ENCODE measurements at regions not wholly inside any gene's neighbourhood (a gene's known extent, or its start where the extent isn't known, plus 50 kb on each side); places are given as distances from the start of the nearest gene placed in this dataset.
"Not testable (repeated sequence)": the region's sequence is repeated elsewhere in the genome, so short reads cannot be mapped to it uniquely, and the experiment has no call there.

DNA sequence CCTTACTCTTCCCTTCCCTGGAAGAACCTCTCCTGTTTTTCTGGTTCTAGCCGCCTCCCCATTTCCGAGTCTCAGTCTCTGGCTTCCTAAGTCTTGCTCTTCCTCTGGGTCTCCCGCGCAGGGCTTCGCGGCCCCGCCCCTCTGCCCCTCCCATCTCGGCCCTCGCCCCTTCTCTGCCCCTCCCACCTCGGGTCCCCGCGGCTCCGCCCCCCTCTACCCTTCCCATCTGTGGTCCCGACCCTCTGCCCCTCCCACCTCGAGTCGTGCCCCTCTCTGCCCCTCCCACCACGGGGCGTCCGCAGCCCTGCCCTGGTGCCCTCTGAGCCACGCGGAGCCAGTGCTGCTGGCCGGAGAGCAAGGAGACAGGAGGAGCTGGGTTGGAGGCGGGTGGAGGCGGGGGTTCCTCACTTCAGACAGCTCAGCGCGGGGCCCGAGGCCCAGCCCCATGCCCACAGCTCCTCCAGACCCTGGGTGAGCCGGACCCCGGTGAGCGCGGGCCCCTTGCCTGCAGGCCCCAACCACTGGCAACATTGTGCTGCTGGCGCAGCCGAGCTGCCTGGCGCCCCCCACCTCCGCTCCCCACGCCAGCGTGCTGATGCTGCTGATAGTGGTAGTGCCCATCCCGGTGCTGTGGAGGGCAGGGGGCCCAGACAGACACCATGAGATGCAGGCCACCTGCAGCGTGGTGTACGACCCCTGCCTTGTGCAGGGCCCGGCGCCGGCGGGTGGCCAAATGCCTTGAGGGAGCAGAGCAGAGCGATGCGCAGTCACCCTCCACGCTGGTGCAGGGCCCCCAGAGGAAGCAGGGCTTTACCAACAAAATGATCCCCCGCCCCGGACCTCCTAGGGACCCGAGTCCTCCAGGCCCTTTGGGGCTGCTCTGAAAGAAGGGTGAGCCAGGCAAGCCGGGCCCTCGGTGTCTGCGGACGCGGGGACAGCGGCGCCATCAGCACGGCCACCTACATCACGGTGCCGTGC is 2115.3 kb downstream of the TP53TG3F start:
- H3K27ac ChIP-seq (ENCODE audit: low read length): no peak overlapping the region
- intact Hi-C loops (cut with micrococcal nuclease): no loop called here
- Mint-ChIP-seq H3K9me3 (peaks cover 7 to 38% of the 10 kb centered on the region in 2 donors), H3K27ac (no peak overlapping the region), H3K4me3 (no peak overlapping the region), H3K36me3 (peaks cover 8% of the 10 kb centered on the region), H3K27me3 (ENCODE audit: low read depth in 2 of 2) (no peaks in the 10 kb centered on the region), H3K4me1 (no peaks in the 10 kb centered on the region)
- ATAC-seq (no peak), DNase-seq (no peak)
- no peaks in the 10 kb centered on the region for H3K4me1 ChIP-seq (ENCODE audit: control insufficient read depth, insufficient read depth, low read length)
- H3K36me3 ChIP-seq (ENCODE audit: control insufficient read depth, insufficient read depth, low read length): no peaks in the 10 kb centered on the region
- peaks cover 68% of the 10 kb centered on the region for H3K9me3 ChIP-seq (ENCODE audit: control insufficient read depth, insufficient read depth, low read length)
- TF ChIP-seq, protein P1, sequence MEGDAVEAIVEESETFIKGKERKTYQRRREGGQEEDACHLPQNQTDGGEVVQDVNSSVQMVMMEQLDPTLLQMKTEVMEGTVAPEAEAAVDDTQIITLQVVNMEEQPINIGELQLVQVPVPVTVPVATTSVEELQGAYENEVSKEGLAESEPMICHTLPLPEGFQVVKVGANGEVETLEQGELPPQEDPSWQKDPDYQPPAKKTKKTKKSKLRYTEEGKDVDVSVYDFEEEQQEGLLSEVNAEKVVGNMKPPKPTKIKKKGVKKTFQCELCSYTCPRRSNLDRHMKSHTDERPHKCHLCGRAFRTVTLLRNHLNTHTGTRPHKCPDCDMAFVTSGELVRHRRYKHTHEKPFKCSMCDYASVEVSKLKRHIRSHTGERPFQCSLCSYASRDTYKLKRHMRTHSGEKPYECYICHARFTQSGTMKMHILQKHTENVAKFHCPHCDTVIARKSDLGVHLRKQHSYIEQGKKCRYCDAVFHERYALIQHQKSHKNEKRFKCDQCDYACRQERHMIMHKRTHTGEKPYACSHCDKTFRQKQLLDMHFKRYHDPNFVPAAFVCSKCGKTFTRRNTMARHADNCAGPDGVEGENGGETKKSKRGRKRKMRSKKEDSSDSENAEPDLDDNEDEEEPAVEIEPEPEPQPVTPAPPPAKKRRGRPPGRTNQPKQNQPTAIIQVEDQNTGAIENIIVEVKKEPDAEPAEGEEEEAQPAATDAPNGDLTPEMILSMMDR (IDR thresholded peaks at IDR 0.05): no peak
- no peak overlapping the region for H3K4me3 ChIP-seq (ENCODE audit: low read length)
- WGBS (ENCODE audit: insufficient coverage): 61% methylated on average over 60 of the region's 60 CpGs
- no peaks in the 10 kb centered on the region for H3K27me3 ChIP-seq (ENCODE audit: control insufficient read depth, insufficient read depth, low read length)

DNA sequence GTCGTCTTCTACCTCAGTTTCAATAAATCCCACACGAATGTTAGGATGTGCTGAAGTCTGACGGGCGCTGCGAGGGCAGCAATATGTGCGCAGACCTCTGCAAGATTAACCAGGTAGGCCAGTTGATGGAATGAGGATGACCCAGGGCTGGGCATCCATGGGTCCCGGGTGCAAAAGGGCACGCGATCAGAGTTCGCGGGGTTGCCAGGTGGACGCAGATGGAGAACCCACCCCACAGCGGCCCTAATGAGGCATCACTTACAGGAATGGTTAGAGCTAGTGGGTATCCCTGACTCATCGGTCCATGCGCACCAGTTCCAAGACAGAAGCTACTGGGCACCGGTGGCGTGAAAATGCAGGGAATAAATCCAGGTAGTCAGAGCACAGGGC is 2116.0 kb downstream of the TP53TG3F start:
- no peaks in the 10 kb centered on the region for H3K27me3 ChIP-seq (ENCODE audit: control insufficient read depth, insufficient read depth, low read length)
- intact Hi-C loops (cut with micrococcal nuclease): no loop called here
- no peak overlapping the region for H3K4me3 ChIP-seq (ENCODE audit: low read length)
- peaks cover 68% of the 10 kb centered on the region for H3K9me3 ChIP-seq (ENCODE audit: control insufficient read depth, insufficient read depth, low read length)
- no peak overlapping the region for H3K27ac ChIP-seq (ENCODE audit: low read length)
- H3K36me3 ChIP-seq (ENCODE audit: control insufficient read depth, insufficient read depth, low read length): no peaks in the 10 kb centered on the region
- Mint-ChIP-seq H3K27ac (no peak overlapping the region), H3K27me3 (ENCODE audit: low read depth in 2 of 2) (no peaks in the 10 kb centered on the region), H3K4me1 (no peaks in the 10 kb centered on the region), H3K4me3 (no peak overlapping the region), H3K36me3 (peaks cover 8% of the 10 kb centered on the region), H3K9me3 (peaks cover 8 to 39% of the 10 kb centered on the region in 2 donors)
- WGBS (ENCODE audit: insufficient coverage): 79% methylated on average over 17 of the region's 17 CpGs
- H3K4me1 ChIP-seq (ENCODE audit: control insufficient read depth, insufficient read depth, low read length): no peaks in the 10 kb centered on the region
- TF ChIP-seq, protein P1 (IDR thresholded peaks at IDR 0.05): no peak
- DNase-seq (no peak), ATAC-seq (no peak)

DNA sequence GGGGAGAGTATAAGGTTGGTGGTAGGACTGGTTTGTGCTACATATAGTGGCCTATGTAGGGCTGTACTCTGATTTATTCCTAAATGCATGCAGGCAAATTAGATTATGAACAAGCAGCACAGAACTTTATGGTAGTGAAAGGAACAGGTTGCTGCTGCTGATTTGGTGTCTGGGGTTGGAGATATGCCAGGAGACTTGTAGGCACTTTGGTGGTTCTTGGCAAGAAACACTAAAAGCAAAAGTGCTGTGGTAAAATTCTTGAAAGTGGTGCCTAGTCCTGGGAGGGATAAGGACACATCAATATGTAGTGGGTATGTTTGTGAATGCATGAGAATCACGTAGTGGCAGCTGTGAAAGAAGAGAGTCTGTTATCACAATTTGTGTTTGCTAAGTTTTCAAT is 2126.0 kb downstream of the TP53TG3F start:
- 33% methylated on average over 1 of the region's 1 CpG for WGBS (ENCODE audit: insufficient coverage)
- TF ChIP-seq, protein P1 (IDR thresholded peaks at IDR 0.05): no peak
- H3K9me3 Mint-ChIP-seq: peaks cover 9 to 24% of the 10 kb centered on the region in 2 donors

DNA sequence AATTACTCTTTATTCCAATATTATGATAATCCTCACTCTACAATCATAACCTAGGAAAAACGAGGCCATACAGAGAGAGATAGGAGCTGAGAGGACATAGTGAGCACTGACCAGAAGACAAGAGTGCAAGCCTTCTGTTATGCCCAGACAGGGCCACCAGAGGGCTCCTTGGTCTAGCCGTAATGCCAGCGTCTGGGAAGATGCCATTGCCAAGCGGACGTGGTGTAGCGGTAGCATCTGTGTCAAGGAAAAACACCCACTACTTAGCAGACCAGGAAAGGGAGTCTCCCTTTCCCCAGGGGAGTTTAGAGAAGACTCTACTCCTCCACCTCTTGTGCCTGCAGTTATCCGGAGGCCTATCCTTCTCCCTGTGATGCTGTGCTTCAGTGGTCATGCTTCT is 2131.5 kb downstream of the TP53TG3F start:
- H3K27me3 Mint-ChIP-seq (ENCODE audit: low read depth in 2 of 2); DNase-seq; H3K4me3 Mint-ChIP-seq; H3K27ac ChIP-seq (ENCODE audit: low read length); ATAC-seq; H3K4me1 Mint-ChIP-seq; H3K36me3 Mint-ChIP-seq; H3K27ac Mint-ChIP-seq; H3K4me3 ChIP-seq (ENCODE audit: low read length); H3K36me3 ChIP-seq (ENCODE audit: control insufficient read depth, insufficient read depth, low read length); H3K27me3 ChIP-seq (ENCODE audit: control insufficient read depth, insufficient read depth, low read length); H3K4me1 ChIP-seq (ENCODE audit: control insufficient read depth, insufficient read depth, low read length); intact Hi-C loops (cut with micrococcal nuclease): not testable (repeated sequence)
- H3K9me3 Mint-ChIP-seq: peaks cover 5 to 16% of the 10 kb centered on the region in 2 donors
- peaks cover 17% of the 10 kb centered on the region for H3K9me3 ChIP-seq (ENCODE audit: control insufficient read depth, insufficient read depth, low read length)
- 70% methylated on average over 7 of the region's 7 CpGs for WGBS (ENCODE audit: insufficient coverage)

More for the DNA sequence above, 2126.0 kb downstream of the TP53TG3F start:
- no peaks in the 10 kb centered on the region for H3K4me1 ChIP-seq (ENCODE audit: control insufficient read depth, insufficient read depth, low read length)
- Mint-ChIP-seq H3K4me1 (no peaks in the 10 kb centered on the region), H3K27me3 (ENCODE audit: low read depth in 2 of 2) (no peaks in the 10 kb centered on the region), H3K27ac (no peak overlapping the region), H3K4me3 (no peak overlapping the region), H3K36me3 (peaks cover 22% of the 10 kb centered on the region)
- H3K4me3 ChIP-seq (ENCODE audit: low read length): no peak overlapping the region
- H3K27me3 ChIP-seq (ENCODE audit: control insufficient read depth, insufficient read depth, low read length): no peaks in the 10 kb centered on the region
- peaks cover 5% of the 10 kb centered on the region for H3K9me3 ChIP-seq (ENCODE audit: control insufficient read depth, insufficient read depth, low read length)
- ATAC-seq: no peak
- no peak overlapping the region for H3K27ac ChIP-seq (ENCODE audit: low read length)
- intact Hi-C loops (cut with micrococcal nuclease): no loop called here
- H3K36me3 ChIP-seq (ENCODE audit: control insufficient read depth, insufficient read depth, low read length): no peaks in the 10 kb centered on the region
- no peak for DNase-seq

All from natural killer cell (primary cell).